Heart left ventricle (tissue), 13 donors: ENCODE measurements at regions not wholly inside any gene's neighbourhood (a gene's known extent, or its start where the extent isn't known, plus 50 kb on each side); places are given as distances from the start of the nearest gene placed in this dataset.

Experiments
- CTCF ChIP-seq, 12 donors: fragments of 200-600 bp; sonication (generic) in 4 of 12; IDR thresholded peaks; one replicate each; pipeline versions ENCODE4 v1.5.0 to v1.8.0; 2018 to 2022; ENCODE audit warnings: antibody characterized with exemption in 12 of 12, mild to moderate bottlenecking in 5 of 12
- POLR2A ChIP-seq, 2 donors: fragments of 450-650 bp; IDR thresholded peaks; one replicate each; pipeline ENCODE4 v1.6.1; 2017; ENCODE audit warnings: antibody characterized with exemption in 2 of 2, mild to moderate bottlenecking in 2 of 2, moderate library complexity in 2 of 2
- donor health status: ischemic (EF 13 %, LVEDD 7.1; RV severe dilation, severe dysfunction).
- donor health status: DM: no; HTN: yes; CAD: no.
- donor health status: DM: no; HTN: no; CAD: no.
- donor health status: ischemic (EF 25% LVEDD 6.9; RV normal size, moderate dysfunction).
- donor health status: ischemic (EF 25% LVEDD 5.7; RV mildly dilated, moderate dysfunction).
- donor health status: ischemic (EF 35%, LVEDD 5.7; RV mildly dilated, moderate dysfunction).
- donor health status: nonischemic (EF 11% LVEDD 7.7; RV severe dilation, severe dysfunction).
- donor health status: DM: yes; HTN: yes; CAD: no.
- donor health status: PGD.
- donor health status: ischemic (EF 29% LVEDD 5.4; RV normal size, mild dysfunction).
- donor health status: nonischemic (EF 23%, LVEDD 6.1; RV moderate dilation, normal function).

- no peak for TF ChIP-seq CTCF (IDR thresholded peaks at IDR 0.05)
- TF ChIP-seq POLR2A (IDR thresholded peaks at IDR 0.05) = no peak
Measured at GRCh38 chr2:105953942-105954341, 209.2 kb downstream of the NCK2 start.
